GM19468 (cell line): ENCODE measurements at regions not wholly inside any gene's neighbourhood (a gene's known extent, or its start where the extent isn't known, plus 50 kb on each side); places are given as distances from the start of the nearest gene placed in this dataset.

Experiments used
- ATAC-seq: cut with Tn5 transposase; IDR thresholded peaks from one replicate; pipeline ENCODE4 v1.9.1; 2021; ENCODE audit warnings: mild to moderate bottlenecking, moderate library complexity, moderate number of reproducible peaks; ENCODE audit not compliant: unreplicated experiment; ENCODE audit errors: extremely low read depth

DNA sequence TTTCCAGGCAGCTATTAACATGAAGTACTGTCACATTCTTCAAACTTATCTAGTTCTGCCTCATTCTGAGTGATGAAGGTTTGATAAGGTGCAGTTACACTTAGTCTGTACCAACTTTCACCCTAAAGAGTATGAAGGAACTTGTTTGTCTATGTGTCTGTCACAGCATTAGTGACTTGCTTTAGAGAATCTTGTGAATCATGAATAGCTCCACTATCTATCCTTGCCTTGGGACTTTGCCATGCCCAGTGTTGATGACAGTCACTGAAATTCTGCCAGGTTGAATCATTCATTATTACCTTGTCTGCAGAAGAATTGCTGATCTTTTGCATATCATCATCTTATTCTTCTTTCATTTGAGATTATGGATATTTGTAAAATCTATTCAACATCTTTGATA lies 50.9 kb upstream of the A1CF start:
- no peak for ATAC-seq

- ATAC-seq: no peak
These were observed 51.9 kb upstream of the A1CF start for GRCh38 chr10:50937230-50937907.

DNA sequence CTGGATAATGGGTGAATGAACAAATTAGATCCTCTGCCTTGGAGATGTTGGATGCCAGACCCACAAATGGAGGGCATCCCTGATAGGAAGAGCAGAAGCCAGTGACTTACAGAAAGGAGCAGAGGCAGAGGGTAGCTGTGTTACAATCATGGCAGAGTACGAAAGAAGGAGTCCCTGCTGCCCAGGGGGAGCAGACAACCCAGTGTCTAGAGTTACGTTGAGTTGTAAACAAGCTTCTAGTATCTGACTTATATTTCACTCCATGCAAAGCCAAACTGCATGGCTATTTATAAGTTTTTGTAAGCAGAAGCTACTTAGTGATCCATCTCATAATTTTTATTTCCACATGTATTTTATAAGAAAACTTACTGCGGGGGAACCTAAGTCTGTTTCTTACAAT lies 56.2 kb upstream of the A1CF start:
- no peak for ATAC-seq

DNA sequence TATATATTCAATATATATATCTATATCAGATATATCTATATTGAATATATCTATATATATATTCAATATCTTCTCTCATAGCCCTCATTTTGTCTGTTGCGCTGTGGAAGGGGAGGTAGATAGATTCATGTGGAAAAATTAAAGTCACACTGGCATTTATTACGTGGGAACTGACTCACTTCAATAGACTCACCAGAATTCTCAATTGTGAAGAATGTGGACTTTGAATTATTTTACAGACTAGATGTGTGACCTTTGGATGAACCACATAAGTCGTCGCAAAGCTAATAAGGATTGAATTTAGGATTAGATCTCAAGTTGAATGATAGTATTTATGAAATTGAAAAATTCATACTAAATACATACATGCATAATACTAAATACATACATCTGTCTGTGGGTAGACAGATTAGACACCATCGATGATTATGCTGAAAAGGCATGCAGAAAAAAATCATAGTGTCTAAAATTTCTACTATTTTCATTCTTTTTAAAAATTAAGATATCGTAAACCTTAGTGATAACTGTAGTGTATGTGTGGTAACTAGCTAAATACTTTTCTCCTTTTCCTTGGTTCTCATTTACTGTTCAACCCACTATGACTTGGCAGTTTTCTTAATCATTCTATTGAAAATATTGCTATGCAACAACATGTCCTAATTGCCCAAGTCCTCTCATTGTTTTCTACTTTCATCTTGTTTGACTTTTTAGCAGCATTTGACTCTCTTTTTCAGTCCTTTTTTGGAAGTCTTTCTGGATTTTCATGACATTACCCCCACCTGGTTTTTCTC lies 61.8 kb upstream of the A1CF start:
- ATAC-seq: no peak

DNA sequence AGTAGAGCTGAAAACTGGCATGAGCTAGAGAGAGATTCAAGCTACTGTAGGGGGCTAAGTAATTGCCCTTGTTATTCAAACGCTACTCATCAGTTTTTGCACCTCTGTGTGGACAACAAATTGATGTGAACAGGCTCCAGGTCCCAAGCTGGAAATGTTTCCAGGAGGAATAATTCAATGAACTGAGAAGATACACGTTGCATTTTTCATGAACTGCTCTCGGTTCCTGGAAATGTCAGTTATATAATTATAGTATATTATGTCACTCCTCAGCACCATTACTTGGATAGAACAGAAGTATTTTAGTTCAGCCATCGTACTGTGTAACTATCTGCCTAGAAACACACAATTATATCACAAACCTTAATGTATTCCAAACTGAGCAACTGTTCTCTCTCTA lies 65.9 kb upstream of the A1CF start:
- ATAC-seq: no peak

- no peak for ATAC-seq
These were observed 75.9 kb upstream of the A1CF start for GRCh38 chr10:50961297-50961696.

GRCh38 chr10:50963063-50963462 lies 77.6 kb upstream of the A1CF start:
- no peak for ATAC-seq

DNA sequence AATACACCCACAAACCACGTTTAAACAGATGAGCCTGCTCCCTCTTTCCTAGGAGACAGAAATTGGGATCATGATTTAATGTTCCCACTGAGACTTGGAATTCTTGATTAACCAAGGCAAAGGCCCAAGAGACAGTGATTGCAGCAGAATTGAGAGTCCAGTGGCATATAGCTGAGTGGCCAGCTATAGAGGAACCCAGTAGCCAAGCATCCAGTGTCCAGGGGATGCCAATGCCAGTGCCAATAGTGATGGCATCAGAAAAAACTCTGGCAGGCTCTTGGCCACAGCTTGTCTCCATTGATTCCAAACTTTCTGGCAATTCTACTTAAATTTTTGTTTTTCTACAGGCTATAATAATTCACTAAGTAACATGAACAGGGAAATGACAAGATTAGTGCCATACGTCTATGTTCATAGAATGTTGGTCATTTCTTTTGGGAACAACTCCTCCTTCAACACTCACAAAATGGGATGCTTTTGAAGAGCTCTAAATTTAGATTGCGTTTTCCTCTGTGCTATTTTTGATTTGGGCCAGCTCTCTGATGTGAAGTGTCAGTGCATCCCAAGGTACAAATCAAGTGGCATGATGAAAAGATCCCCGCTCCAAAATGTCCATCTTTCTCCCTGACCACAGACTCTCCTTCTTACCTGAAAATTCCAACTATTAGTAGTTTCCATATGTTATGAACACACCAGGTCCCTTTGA lies 83.1 kb upstream of the A1CF start:
- no peak for ATAC-seq

DNA sequence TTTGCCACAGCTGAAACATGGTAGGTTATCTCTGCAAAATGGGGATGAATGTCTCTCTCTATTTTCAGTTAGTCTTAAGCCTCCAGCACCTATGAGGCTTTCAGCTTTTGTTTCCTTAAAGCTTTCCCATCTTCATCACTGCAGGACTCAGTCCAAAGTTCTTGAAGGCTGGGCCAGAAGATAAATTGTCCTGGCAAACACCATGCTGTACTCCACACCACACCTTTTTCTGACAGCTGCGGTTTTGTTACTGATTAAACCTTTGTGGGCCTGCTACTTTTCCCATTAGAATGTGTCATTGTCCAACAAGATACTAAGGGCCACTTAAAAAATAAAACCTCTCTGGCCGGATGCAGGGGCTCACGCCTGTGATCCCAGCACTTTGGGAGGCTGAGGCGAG lies 87.2 kb upstream of the A1CF start:
- ATAC-seq: no peak

DNA sequence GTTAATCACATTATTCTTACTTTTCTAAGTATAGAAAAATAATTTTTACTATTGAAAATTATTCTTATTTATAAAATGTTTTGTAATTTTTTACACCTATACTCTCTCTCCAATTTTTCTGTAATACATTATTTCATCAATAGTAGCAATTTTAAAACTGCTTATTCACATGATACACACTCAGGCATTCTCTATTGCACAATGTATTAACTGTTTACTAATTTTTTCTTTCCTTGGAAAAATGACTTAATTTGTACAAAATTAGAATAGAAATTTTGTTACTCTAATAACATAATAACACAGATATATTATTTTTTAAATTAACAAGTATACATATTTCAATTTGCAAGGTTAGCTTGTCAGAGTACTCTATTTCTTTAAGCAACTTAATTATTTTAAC lies 92.9 kb upstream of the PRKG1 start:
- no peak for ATAC-seq

- no peak for ATAC-seq
These were observed 92.4 kb upstream of the PRKG1 start for GRCh38 chr10:50981904-50982303.

DNA sequence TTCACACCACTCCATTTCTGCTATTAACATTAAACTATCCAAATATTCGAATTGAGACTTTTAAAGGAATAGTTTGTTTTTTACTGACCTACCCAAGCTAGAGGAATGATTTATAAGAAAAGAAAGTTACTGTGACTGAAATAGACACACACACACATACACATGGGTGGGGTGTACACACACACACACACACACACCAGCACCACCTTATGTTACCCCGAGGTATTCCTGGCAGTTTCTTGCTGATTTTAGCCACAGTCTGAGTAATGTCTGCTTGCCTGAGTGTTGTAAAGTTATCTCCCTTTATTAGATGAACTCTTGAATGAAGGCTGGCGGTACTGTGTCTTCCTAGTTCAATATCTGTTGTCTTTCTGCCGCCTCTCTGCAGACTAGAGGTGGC lies 91.3 kb upstream of the PRKG1 start:
- no peak for ATAC-seq

DNA sequence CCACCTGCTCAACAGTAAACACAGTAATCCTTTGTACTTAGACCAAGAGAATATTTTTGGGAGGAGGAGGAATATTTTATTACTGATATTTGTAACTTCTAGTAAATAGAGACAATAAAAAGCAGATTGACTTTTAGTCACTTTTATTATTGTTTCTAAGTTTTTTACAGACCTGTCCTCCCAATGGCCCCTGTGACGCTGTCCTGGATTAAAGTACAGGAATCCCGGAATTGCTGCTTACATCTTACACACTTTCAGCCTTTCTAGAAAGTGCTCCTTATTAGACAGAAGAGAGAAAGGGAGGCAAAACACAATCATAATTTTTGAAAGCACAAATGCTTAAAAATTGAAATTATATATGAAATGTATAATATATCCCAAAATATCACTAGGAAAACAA lies 86.4 kb upstream of the PRKG1 start:
- no peak for ATAC-seq

GRCh38 chr10:50988792-50989191 lies 85.5 kb upstream of the PRKG1 start:
- no peak for ATAC-seq

GRCh38 chr10:50990568-50991455 lies 83.5 kb upstream of the PRKG1 start:
- ATAC-seq: no peak

GRCh38 chr10:50991456-50992355 lies 82.6 kb upstream of the PRKG1 start:
- no peak for ATAC-seq

- no peak for ATAC-seq
These were observed 81.9 kb upstream of the PRKG1 start for GRCh38 chr10:50992356-50992901.

DNA sequence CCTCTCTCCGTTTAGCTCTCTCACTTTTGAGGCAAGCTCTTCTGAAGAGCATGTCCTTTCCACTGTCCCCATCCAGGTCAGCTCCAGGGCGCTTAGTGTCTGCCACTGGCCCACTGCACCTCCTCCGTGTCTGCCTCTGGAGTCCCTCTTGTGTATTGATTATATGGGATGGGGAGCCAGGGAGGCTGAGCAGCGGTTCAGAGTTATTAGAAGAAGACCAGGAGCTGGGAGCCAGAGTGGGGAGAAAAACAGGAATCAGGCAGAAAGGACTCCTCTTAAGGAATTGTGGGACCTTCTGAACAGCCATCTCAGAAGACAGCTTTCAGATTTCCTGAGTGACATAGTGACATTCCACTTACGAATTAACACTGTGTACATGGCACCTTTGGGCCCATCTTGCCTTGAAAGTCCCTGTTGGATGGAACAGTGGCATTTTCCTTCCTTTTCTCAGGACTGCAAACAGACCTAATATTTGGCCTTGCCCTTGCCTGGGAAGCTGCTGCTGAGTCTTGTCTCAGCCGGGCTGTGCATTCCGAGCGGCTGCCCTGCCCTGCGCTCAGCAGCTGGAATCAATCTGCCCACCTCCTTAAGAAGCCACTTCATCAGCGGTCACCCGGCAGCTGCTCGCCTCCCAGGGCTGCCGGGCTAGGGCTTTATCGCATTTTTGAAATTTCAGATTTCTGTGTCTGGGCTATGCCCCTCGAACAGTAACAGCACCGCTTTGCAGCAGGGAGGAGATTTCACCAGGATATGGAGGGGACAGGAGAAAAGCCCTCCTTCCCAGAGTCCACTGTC lies 81.1 kb upstream of the PRKG1 start:
- ATAC-seq: no peak
